CD4-positive, CD25-positive, alpha-beta regulatory T cell (primary cell): ENCODE measurements at regions not wholly inside any gene's neighbourhood (a gene's known extent, or its start where the extent isn't known, plus 50 kb on each side); places are given as distances from the start of the nearest gene placed in this dataset.
"Not testable (repeated sequence)": the region's sequence is repeated elsewhere in the genome, so short reads cannot be mapped to it uniquely, and the experiment has no call there.

Experiments used
- ATAC-seq, 2 donors: fragments of 150-1000 bp; cut with Tn5 transposase; one replicate each; pipeline ENCODE4 v1.10.0; 2021; ENCODE audit warnings: low read depth in 2 of 2, moderate number of reproducible peaks in 2 of 2, moderate library complexity in 1 of 2
- DNase-seq, 3 donors: peaks; one replicate each; pipeline versions ENCODE4 v3.0.0 to v3.0.0-alpha.2; 2012 to 2022; ENCODE audit warnings: mixed read lengths in 1 of 3
- H3K27ac ChIP-seq: one replicate; pipeline ENCODE4 v1.7.0; 2013; ENCODE audit warnings: mild to moderate bottlenecking, low read length; ENCODE audit not compliant: insufficient read depth, poor library complexity, severe bottlenecking
- H3K27me3 ChIP-seq: one replicate; pipeline ENCODE4 v1.7.0; 2013; ENCODE audit warnings: low read length; ENCODE audit not compliant: control insufficient read depth, insufficient read depth
- H3K36me3 ChIP-seq: one replicate; pipeline ENCODE4 v1.7.0; 2013; ENCODE audit warnings: mild to moderate bottlenecking, low read length, moderate library complexity; ENCODE audit not compliant: control insufficient read depth, insufficient read depth
- H3K4me1 ChIP-seq: 2 replicates; pipeline ENCODE4 v1.7.0; 2013; ENCODE audit warnings: mild to moderate bottlenecking, low read length; ENCODE audit not compliant: insufficient read depth, control insufficient read depth, poor library complexity, severe bottlenecking
- H3K4me3 ChIP-seq: one replicate; pipeline ENCODE4 v1.7.0; 2013; ENCODE audit warnings: low read depth, mild to moderate bottlenecking, low read length, moderate library complexity
- H3K9me3 ChIP-seq, 2 experiments: 1 replicate in 1 of 2; 2 replicates in 1 of 2; pipeline ENCODE4 v1.7.0; 2013; ENCODE audit warnings: low read length in 2 of 2, mild to moderate bottlenecking in 1 of 2, moderate library complexity in 1 of 2; ENCODE audit not compliant: control insufficient read depth in 2 of 2
- H3K27ac Mint-ChIP-seq, 3 donors: one replicate each; pipeline ENCODE4 v1.8.0; 2020 to 2022; ENCODE audit warnings: mild to moderate bottlenecking in 3 of 3, mixed read lengths in 3 of 3, moderate library complexity in 2 of 3
- H3K27me3 Mint-ChIP-seq: one replicate; pipeline ENCODE4 v1.8.0; 2022; ENCODE audit warnings: mild to moderate bottlenecking, mixed read lengths
- H3K36me3 Mint-ChIP-seq: one replicate; pipeline ENCODE4 v1.8.0; 2020; ENCODE audit warnings: mixed read lengths
- H3K4me1 Mint-ChIP-seq, 4 donors: one replicate each; pipeline ENCODE4 v1.8.0; 2020 to 2022; ENCODE audit warnings: mixed read lengths in 4 of 4, mild to moderate bottlenecking in 1 of 4
- H3K4me3 Mint-ChIP-seq, 4 donors: one replicate each; pipeline ENCODE4 v1.8.0; 2020 to 2022; ENCODE audit warnings: mild to moderate bottlenecking in 4 of 4, mixed read lengths in 4 of 4, moderate library complexity in 3 of 4
- H3K9me3 Mint-ChIP-seq, 7 donors: one replicate each; pipeline ENCODE4 v1.8.0; 2020 to 2022; ENCODE audit warnings: mixed read lengths in 7 of 7, mild to moderate bottlenecking in 3 of 7, moderate library complexity in 2 of 7

DNA sequence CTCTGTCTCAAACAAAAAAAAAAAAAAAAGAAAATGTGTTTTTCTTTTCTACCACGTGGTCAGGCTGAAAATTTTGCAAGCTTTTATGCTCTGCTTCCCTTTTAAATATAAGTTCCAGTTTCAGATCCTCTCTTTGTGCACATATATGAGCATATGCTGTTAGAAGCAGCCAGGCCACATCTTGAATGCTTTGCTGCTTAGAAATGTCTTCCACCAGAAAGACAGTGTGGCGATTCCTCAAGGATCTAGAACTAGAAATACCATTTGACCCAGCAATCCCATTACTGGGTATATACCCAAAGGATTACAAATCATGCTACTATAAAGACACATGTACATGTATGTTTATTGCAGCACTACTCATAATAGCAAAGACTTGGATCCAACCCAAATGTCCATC is 119.0 kb downstream of the BMP4 start:
- H3K36me3 Mint-ChIP-seq, H3K4me1 Mint-ChIP-seq, H3K36me3 ChIP-seq, H3K27ac Mint-ChIP-seq, H3K4me1 ChIP-seq, H3K27me3 ChIP-seq, H3K9me3 ChIP-seq, H3K27ac ChIP-seq, H3K4me3 Mint-ChIP-seq, DNase-seq, ATAC-seq, H3K4me3 ChIP-seq, H3K27me3 Mint-ChIP-seq: not testable (repeated sequence)
- H3K9me3 Mint-ChIP-seq = peaks cover 2 to 23% (median 4%) of the 10 kb centered on the region in 7 donors

DNA sequence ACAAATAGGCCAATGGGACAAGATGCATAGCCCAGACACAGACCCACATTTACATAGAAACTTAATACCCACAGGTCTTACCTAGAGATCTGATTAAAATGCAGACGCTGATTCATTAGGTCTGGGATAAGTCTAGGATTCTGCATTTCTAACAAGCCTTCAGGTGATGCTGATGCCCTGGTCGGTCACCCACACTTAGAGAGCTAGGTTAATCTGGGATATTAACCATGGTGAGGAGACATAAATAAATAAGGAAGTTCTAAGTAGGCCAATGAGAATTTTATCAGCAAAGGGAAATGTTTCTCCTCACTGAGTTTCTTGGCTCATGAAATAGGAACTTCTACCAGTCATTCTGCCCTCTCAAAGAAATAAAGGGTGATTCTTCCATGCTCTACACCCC is 120.1 kb downstream of the BMP4 start:
- DNase-seq (no peak), ATAC-seq (no peak)
- peaks cover 0 to 10% of the 10 kb centered on the region in 2 experiments for H3K9me3 ChIP-seq
- no peaks in the 10 kb centered on the region for H3K27me3 ChIP-seq
- H3K36me3 Mint-ChIP-seq = no peaks in the 10 kb centered on the region
- H3K4me3 Mint-ChIP-seq = no peak overlapping the region
- H3K4me1 Mint-ChIP-seq = no peaks in the 10 kb centered on the region
- H3K27ac ChIP-seq = no peak overlapping the region
- H3K36me3 ChIP-seq = no peaks in the 10 kb centered on the region
- no peak overlapping the region for H3K27ac Mint-ChIP-seq
- no peaks in the 10 kb centered on the region for H3K4me1 ChIP-seq
- H3K27me3 Mint-ChIP-seq = no peaks in the 10 kb centered on the region
- H3K4me3 ChIP-seq = no peak overlapping the region
- peaks cover 2 to 23% (median 4%) of the 10 kb centered on the region in 7 donors for H3K9me3 Mint-ChIP-seq

DNA sequence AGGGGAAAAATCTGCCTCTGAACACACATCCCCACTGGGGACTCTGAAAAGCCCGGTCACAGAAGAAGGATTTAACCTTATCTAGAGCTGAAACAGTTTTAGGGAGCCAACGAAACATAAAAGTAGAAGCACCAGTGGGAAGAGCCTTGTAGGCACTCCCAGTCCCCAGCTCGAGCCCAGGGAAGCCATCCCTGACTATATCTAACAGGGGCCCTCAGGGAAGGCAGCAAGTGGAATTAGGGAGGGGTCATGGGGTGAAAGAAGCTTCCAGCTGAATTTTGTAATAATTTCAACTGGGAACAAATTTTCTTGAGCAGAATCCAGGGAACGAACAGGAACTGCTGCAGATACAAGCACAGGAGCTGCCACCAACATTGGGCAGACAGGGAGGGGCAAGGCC is 127.8 kb downstream of the BMP4 start:
- H3K27me3 ChIP-seq = no peaks in the 10 kb centered on the region
- H3K27ac Mint-ChIP-seq = no peak overlapping the region

DNA sequence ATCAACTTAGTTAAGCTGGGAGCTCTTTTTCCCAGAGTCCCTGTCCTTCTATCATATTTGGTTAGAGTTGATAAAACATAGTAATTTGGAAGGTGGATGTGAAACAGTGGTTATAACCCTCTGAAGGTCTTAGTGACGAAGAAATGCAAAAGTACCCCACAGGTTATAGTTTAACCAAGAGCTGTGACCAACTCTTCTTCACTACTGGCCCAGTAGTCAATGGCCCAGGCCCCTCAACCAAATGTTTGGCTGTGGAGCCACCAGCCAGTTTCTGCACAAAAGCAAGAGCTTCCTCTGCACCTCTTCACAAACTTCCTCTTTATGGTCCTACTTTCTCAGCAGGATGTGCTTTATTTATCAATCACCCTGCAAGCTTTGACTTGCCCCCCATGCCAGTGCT is 132.6 kb downstream of the BMP4 start:
- peaks cover 0 to 5% (median 0%) of the 10 kb centered on the region in 7 donors for H3K9me3 Mint-ChIP-seq

More for the DNA sequence above, 127.8 kb downstream of the BMP4 start:
- H3K4me3 ChIP-seq = no peak overlapping the region
- H3K36me3 ChIP-seq = no peaks in the 10 kb centered on the region
- ATAC-seq (no peak), DNase-seq (no peak)
- no peaks in the 10 kb centered on the region for H3K4me1 Mint-ChIP-seq
- H3K4me1 ChIP-seq = no peaks in the 10 kb centered on the region
- H3K36me3 Mint-ChIP-seq = no peaks in the 10 kb centered on the region
- no peak overlapping the region for H3K27ac ChIP-seq
- H3K9me3 Mint-ChIP-seq = peaks cover 0 to 8% (median 3%) of the 10 kb centered on the region in 7 donors
- H3K9me3 ChIP-seq = no peaks in the 10 kb centered on the region
- no peaks in the 10 kb centered on the region for H3K27me3 Mint-ChIP-seq
- H3K4me3 Mint-ChIP-seq = no peak overlapping the region

DNA sequence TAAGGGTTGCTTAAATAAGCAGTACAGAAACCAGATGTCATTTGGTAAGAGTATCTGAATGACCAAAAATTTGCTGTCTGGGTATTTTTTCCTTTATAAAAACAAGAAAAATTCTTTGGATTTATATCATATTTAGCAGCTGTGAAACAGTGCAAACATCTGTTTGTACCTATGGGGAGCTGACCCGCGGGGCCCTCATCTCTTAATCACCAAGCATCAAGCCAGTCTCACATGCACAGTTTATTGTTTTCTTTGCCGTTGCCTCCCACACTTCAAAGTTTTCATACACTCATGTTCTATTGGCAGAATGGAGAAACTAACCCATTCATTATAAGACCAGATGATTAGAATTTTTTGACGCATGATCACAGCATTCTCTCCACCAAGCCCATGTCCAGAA is 142.2 kb downstream of the BMP4 start:
- Mint-ChIP-seq H3K27me3 (no peaks in the 10 kb centered on the region), H3K36me3 (no peaks in the 10 kb centered on the region), H3K27ac (no peak overlapping the region), H3K4me3 (no peak overlapping the region), H3K4me1 (no peaks in the 10 kb centered on the region), H3K9me3 (peaks cover 0 to 11% (median 4%) of the 10 kb centered on the region in 7 donors)
- Histone ChIP-seq H3K4me1 (no peaks in the 10 kb centered on the region), H3K4me3 (no peak overlapping the region), H3K9me3 (no peaks in the 10 kb centered on the region), H3K36me3 (no peaks in the 10 kb centered on the region), H3K27ac (no peak overlapping the region), H3K27me3 (no peaks in the 10 kb centered on the region)
- no peak for DNase-seq
- no peak for ATAC-seq

More for the DNA sequence above, 132.6 kb downstream of the BMP4 start:
- Mint-ChIP-seq H3K27ac (no peak overlapping the region), H3K4me1 (no peaks in the 10 kb centered on the region), H3K27me3 (no peaks in the 10 kb centered on the region), H3K36me3 (no peaks in the 10 kb centered on the region), H3K4me3 (no peak overlapping the region)
- no peak for ATAC-seq
- Histone ChIP-seq H3K36me3 (no peaks in the 10 kb centered on the region), H3K27ac (no peak overlapping the region), H3K4me3 (no peak overlapping the region), H3K27me3 (no peaks in the 10 kb centered on the region), H3K9me3 (no peaks in the 10 kb centered on the region), H3K4me1 (no peaks in the 10 kb centered on the region)
- DNase-seq = no peak

DNA sequence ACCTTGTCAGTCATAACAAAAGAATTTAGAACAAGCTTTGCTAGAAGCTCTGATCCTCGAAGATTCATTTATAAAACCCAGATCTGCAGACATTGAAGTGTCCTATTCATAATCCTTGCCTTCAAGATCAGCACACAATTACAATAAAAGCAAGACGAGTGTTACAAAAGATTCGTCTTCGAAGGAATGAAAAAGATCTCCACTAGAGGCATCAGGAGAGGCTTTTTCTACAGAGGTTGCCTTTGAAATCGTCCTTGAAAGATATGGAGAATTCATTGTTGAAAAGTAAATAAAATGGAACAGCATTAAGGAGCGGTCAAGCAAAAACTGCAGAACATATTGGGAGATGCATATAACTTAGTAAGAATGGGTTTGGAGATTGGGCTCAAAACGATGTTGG is 146.4 kb downstream of the BMP4 start:
- Histone ChIP-seq H3K36me3 (no peaks in the 10 kb centered on the region), H3K9me3 (no peaks in the 10 kb centered on the region), H3K4me1 (no peaks in the 10 kb centered on the region), H3K27ac (no peak overlapping the region), H3K4me3 (no peak overlapping the region), H3K27me3 (no peaks in the 10 kb centered on the region)
- no peak for ATAC-seq
- no peaks in the 10 kb centered on the region for H3K27me3 Mint-ChIP-seq
- no peak overlapping the region for H3K4me3 Mint-ChIP-seq
- no peaks in the 10 kb centered on the region for H3K4me1 Mint-ChIP-seq
- DNase-seq = no peak
- H3K27ac Mint-ChIP-seq = no peak overlapping the region
- peaks cover 0 to 7% (median 3%) of the 10 kb centered on the region in 7 donors for H3K9me3 Mint-ChIP-seq
- H3K36me3 Mint-ChIP-seq = no peaks in the 10 kb centered on the region

DNA sequence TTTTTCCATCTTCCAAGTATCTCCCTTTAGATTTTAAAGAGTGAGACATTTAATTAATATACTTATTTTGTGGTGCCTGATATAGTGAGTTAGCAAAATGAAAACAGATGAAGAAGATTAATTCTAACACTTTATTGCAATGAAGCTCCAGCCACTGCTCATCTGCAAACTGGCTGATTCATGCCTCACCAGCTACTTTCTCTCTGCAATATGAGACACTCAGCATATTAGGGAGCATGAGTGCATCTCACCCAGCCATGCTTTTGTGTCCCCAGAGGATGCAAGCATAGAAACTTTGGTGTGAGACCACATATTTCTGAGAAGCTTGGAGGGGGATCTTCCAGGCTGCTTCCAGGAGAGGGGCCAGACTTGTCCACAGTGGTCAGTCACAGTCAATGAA is 148.6 kb downstream of the BMP4 start:
- ATAC-seq (no peak), DNase-seq (no peak)
- H3K4me1 ChIP-seq = no peaks in the 10 kb centered on the region
- Mint-ChIP-seq H3K4me3 (no peak overlapping the region), H3K27ac (no peak overlapping the region), H3K4me1 (no peaks in the 10 kb centered on the region), H3K9me3 (peaks cover 2 to 12% (median 4%) of the 10 kb centered on the region in 7 donors), H3K36me3 (no peaks in the 10 kb centered on the region), H3K27me3 (no peaks in the 10 kb centered on the region)
- H3K36me3 ChIP-seq = no peaks in the 10 kb centered on the region
- no peak overlapping the region for H3K27ac ChIP-seq
- H3K4me3 ChIP-seq = no peak overlapping the region
- H3K27me3 ChIP-seq = no peaks in the 10 kb centered on the region
- H3K9me3 ChIP-seq = no peaks in the 10 kb centered on the region

DNA sequence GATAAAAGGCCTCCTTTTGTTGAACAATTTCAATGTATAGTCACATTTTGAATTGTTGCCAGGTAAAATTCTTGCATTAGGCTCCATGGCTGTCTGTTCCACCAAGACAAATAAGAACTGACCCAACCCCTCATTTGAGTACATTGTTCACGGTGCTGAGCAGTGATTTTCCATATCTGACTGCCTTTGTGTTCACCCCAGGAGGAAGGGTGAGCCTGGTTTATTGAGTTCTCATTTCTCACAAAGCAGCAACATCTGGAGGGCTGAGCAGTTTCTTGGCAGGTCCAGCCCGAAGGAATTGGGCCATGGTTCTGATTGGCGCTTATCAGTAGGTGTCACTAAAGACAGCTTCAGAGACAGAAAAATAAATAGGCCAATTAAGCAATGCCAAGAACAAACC is 149.1 kb downstream of the BMP4 start:
- Histone ChIP-seq H3K4me1 (no peaks in the 10 kb centered on the region), H3K9me3 (no peaks in the 10 kb centered on the region), H3K27me3 (no peaks in the 10 kb centered on the region), H3K36me3 (no peaks in the 10 kb centered on the region), H3K4me3 (no peak overlapping the region), H3K27ac (no peak overlapping the region)
- DNase-seq (no peak), ATAC-seq (no peak)
- no peaks in the 10 kb centered on the region for H3K27me3 Mint-ChIP-seq
- H3K4me3 Mint-ChIP-seq = no peak overlapping the region
- H3K27ac Mint-ChIP-seq = no peak overlapping the region
- no peaks in the 10 kb centered on the region for H3K4me1 Mint-ChIP-seq
- H3K36me3 Mint-ChIP-seq = no peaks in the 10 kb centered on the region
- H3K9me3 Mint-ChIP-seq = peaks cover 3 to 15% (median 4%) of the 10 kb centered on the region in 7 donors
